Gastroesophageal sphincter (tissue), 3 donors: ENCODE measurements at regions not wholly inside any gene's neighbourhood (a gene's known extent, or its start where the extent isn't known, plus 50 kb on each side); places are given as distances from the start of the nearest gene placed in this dataset.

ENCODE experiments used
- CTCF ChIP-seq, 4 experiments: fragments of 200-600 bp in 2 of 4; fragments of 450-650 bp in 2 of 4; sonication (generic) in 1 of 4; IDR thresholded peaks; one replicate each; pipeline ENCODE4 v1.5.1; 2017 to 2019; ENCODE audit warnings: antibody characterized with exemption in 4 of 4, mild to moderate bottlenecking in 2 of 4, moderate library complexity in 2 of 4
- POLR2A ChIP-seq, 2 donors: fragments of 450-650 bp; IDR thresholded peaks; one replicate each; pipeline ENCODE4 v1.6.1; 2017; ENCODE audit warnings: antibody characterized with exemption in 2 of 2, mild to moderate bottlenecking in 2 of 2, moderate library complexity in 1 of 2
- POLR2AphosphoS5 ChIP-seq: sonication (generic); formaldehyde crosslinking; IDR thresholded peaks from one replicate; pipeline ENCODE4 v1.6.1; 2017; ENCODE audit warnings: antibody characterized with exemption

- no peak for TF ChIP-seq CTCF (IDR thresholded peaks at IDR 0.05)
- no peak for TF ChIP-seq POLR2AphosphoS5
- TF ChIP-seq POLR2A (IDR thresholded peaks at IDR 0.05), result no peak
Observed at GRCh38 chr1:221602830-221603229, 139.1 kb downstream of the DUSP10 start.
